ENCODE measurements at regions not wholly inside any gene's neighbourhood (a gene's known extent, or its start where the extent isn't known, plus 50 kb on each side); places are given as distances from the start of the nearest gene placed in this dataset.
A peak's percentile ranks its signal among the peaks of the same experiment; 100 is the strongest.

DNA sequence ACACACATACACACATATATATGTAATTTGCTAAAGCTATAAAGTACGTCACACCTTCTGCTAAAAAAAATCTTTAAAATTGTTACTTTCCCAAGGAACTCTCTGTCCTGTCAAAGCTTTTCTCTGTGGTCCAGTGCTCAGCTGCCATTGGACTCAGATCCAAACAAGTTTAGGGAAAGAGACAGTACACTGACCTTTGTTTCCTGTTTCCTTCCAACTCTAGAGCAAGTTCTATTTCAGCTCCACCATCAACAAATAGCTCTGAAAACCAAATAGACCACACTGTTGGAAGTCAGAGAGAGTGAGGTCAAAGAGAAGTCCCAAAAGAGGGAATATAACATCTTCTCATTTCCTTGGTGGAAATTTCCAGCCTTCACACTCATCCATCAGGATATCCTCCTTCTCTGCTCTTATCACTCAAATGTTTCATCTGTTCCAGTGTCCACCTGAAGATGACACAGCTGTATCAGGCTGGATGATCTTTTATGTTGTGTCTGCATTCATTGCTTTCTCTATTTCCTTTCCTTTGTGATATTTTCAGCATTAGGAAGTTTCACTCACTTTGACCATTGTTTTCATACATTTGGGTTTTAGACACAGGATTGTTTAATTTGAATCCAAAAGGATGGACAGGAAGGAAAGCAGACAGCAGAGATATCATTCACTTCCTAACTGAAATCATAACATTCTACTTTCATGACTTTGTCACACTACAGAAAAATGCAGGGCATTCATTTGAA is 192.3 kb upstream of the NT5C1B start:
- H3K4me3 Mint-ChIP-seq: no peak overlapping the region
- H3K27me3 Mint-ChIP-seq: no peaks in the 10 kb centered on the region
- peaks cover 2% of the 10 kb centered on the region for H3K9me3 Mint-ChIP-seq
- CTCF ChIA-PET: no interaction called here
- POLR2A ChIA-PET: no interaction called here
- H3K36me3 Mint-ChIP-seq (ENCODE audit: low read depth): no peaks in the 10 kb centered on the region
- no peaks in the 10 kb centered on the region for H3K4me1 Mint-ChIP-seq
- no peak for DNase-seq
- no peak overlapping the region for H3K27ac Mint-ChIP-seq

DNA sequence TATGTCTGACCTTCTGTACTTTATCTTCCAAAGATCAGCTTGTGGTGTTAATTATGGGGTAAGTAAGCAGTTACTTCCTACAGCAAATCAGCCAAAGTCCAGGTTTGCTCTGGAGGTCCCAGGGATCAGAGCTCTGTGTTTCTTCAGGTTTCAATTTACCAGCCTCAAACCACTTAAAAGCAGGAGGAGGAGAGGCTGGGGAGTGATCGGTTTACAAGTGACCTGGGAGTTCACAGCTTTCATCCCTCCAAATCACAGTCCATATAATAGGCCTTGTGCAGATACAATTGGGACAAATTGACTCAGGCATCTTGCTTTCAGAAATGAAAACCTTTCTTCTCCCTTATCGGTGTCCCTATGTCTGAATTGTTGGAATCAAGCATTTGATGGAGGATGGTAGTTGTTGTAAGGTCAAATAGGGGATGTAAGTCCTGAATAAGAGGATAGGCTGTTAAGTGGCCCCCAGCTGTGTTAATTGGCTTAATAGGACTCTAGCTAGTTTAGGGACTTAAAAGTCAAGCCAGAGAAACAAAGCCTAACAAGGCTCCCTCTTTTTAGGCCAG is 188.0 kb upstream of the NT5C1B start:
- Mint-ChIP-seq H3K27me3 (no peaks in the 10 kb centered on the region), H3K36me3 (ENCODE audit: low read depth) (no peaks in the 10 kb centered on the region), H3K27ac (no peak overlapping the region), H3K9me3 (no peaks in the 10 kb centered on the region), H3K4me3 (no peak overlapping the region), H3K4me1 (no peaks in the 10 kb centered on the region)
- POLR2A ChIA-PET: no interaction called here
- CTCF ChIA-PET: no interaction called here
- DNase-seq: no peak

DNA sequence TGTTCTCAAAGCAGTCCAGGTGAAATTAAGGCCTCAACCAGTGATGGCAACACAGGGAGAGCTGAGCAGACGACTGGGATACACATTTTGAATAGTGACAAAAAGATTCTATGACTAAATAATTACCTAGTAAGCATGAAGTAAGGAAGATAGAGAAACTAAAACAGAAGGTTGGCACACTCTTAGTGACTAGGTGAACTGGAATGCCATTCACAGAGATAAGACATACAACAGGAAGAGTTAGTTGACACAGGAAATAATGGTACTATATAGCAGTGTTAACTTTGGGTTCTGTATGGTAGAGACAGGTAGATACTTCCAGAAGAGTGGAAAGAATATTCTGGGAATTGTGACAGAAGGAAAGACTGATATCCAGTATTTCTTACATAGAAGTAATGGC is 181.8 kb upstream of the NT5C1B start:
- no peak for DNase-seq
- Mint-ChIP-seq H3K4me1 (no peaks in the 10 kb centered on the region), H3K27me3 (no peaks in the 10 kb centered on the region), H3K9me3 (peaks cover 6% of the 10 kb centered on the region), H3K27ac (no peak overlapping the region), H3K36me3 (ENCODE audit: low read depth) (no peaks in the 10 kb centered on the region), H3K4me3 (no peak overlapping the region)
- ChIA-PET CTCF (no interaction called here), POLR2A (no interaction called here)

DNA sequence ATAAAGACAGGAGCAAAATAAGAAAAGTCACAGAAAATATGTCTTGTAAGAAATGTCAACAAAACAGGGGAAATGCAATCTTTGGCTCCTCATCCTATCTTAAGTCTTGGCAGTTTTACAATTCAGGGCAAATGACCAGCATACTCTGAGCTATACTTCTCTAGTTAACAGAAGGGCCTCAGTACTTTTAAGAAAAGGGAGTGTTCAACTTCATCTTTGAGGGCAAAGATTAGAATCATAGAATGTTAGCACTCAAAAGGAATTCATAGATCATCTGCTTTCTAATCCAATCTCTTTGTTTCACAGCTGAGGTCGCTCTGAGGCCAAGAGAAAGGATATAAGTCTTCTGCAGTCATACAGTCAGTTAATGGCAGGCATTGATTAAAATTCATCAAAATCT is 174.0 kb upstream of the NT5C1B start:
- ChIA-PET POLR2A (no interaction called here), CTCF (no interaction called here)
- H3K36me3 Mint-ChIP-seq (ENCODE audit: low read depth): no peaks in the 10 kb centered on the region
- H3K27ac Mint-ChIP-seq: no peak overlapping the region
- DNase-seq: no peak
- peaks cover 1% of the 10 kb centered on the region for H3K9me3 Mint-ChIP-seq
- no peaks in the 10 kb centered on the region for H3K27me3 Mint-ChIP-seq
- H3K4me3 Mint-ChIP-seq: no peak overlapping the region
- H3K4me1 Mint-ChIP-seq: no peaks in the 10 kb centered on the region

DNA sequence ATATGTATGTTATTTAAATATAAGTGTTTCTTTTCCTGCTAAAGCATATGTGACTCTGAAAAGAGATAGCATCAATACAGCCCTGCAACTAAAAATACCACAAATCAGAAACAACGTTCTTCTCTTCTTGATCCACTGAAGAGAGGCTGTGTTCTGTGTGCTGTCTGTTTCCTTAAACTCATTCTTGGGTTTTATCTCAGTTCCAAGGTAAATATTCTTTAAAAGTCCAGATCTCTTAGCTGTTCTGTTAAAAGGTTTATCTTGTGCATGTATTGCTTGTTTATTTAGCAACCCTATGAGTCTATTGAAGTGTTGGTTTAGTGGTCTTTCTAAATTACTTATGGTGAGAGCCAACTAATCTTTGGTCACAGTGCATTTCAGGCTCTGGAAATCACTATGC is 173.3 kb upstream of the NT5C1B start:
- DNase-seq: no peak
- no peaks in the 10 kb centered on the region for H3K36me3 Mint-ChIP-seq (ENCODE audit: low read depth)
- no peaks in the 10 kb centered on the region for H3K27me3 Mint-ChIP-seq
- H3K4me3 Mint-ChIP-seq: no peak overlapping the region
- ChIA-PET CTCF (no interaction called here), POLR2A (no interaction called here)
- H3K4me1 Mint-ChIP-seq: no peaks in the 10 kb centered on the region
- no peaks in the 10 kb centered on the region for H3K9me3 Mint-ChIP-seq
- H3K27ac Mint-ChIP-seq: no peak overlapping the region

DNA sequence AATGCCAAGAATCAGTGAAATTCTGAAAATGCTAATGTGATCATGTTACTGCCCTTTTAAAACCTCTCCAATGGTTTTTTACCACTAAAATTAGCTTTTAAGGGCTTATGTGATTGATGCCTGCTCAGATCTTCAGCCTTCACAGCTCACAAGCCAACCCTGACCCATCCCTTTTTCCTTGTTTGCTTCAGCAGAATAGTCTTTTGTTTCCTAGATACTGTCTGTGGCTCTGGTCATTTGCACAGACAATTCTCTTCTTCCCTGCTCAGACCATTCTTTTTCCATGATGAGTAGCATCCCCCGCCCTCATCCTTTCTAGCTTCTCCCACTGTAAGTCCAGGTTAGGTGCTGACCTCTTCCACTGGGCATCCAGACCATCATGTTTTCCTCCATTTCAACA is 164.9 kb upstream of the NT5C1B start:
- CTCF ChIA-PET: interaction anchor here (0.8 kb wide), 1 partner anchor 233 kb away, joined by 3 read pairs; no protein-coding TSS in a partner anchor
- Mint-ChIP-seq H3K9me3 (no peaks in the 10 kb centered on the region), H3K4me1 (no peaks in the 10 kb centered on the region), H3K27ac (no peak overlapping the region), H3K27me3 (no peaks in the 10 kb centered on the region), H3K4me3 (no peak overlapping the region), H3K36me3 (ENCODE audit: low read depth) (no peaks in the 10 kb centered on the region)
- POLR2A ChIA-PET: no interaction called here
- no peak for DNase-seq

DNA sequence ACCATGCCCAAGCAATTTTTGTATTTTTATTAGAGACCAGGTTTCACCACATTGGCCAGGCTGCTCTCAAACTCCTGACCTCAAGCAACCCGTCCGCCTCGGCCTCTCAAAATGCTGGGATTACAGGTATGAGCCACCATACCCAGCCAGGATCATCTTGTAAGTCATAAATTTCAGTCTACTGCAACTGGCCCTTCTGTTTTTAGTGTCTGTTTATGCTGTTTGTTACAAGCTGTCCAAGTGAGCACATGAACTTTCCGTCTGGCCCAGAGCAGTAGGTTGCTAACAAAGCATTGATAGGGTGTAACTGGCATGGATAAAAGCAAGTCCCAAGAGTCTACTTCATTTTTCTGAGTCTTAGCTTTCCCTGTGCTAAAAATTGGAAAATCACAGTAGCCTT is 164.4 kb upstream of the NT5C1B start:
- no peaks in the 10 kb centered on the region for H3K9me3 Mint-ChIP-seq

DNA sequence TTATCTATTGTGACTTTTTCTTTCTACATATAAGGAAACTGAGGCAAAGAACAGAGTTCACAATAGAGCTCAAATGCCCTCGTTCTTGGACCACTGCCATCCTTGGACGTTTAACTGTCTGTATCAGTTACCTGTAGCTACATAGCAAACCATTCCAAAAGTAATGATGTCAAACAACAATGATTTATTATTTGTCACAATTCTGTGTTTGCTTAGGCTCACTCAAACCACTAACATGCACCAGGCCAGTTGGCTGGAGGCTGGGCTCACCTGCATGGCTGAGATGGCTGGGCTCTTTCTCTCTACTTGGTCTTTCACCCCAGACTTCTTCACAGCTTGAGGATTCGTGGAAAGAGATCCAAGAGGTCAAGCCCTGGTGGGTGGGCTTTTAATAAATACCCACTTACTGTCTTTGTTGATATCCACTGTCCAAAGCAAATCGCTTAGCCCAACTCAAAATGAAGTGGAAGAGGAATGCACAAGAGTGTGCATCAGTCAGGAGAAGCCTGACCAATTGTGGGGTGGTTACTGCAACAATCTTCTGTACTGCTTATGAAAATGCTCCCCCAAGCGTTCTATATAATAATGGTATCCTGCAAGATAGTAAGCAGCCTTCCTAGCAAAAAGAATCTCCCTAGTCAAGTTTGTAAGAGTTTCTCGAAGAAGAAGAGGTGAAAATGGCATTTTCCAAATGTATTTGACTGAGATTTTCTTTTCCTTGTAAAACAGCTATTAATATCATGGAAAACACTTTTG is 163.5 kb upstream of the NT5C1B start:
- POLR2A ChIA-PET: no interaction called here
- Mint-ChIP-seq H3K9me3 (no peaks in the 10 kb centered on the region), H3K36me3 (ENCODE audit: low read depth) (no peaks in the 10 kb centered on the region), H3K4me3 (no peak overlapping the region), H3K27me3 (no peaks in the 10 kb centered on the region), H3K27ac (no peak overlapping the region), H3K4me1 (no peaks in the 10 kb centered on the region)
- DNase-seq: no peak
- CTCF ChIA-PET: interaction anchor here (1.1 kb wide), 1 partner anchor 1106 kb away, joined by 3 read pairs; no protein-coding TSS in a partner anchor

More for the DNA sequence above, 164.4 kb upstream of the NT5C1B start:
- no peak for DNase-seq
- Mint-ChIP-seq H3K4me1 (no peaks in the 10 kb centered on the region), H3K4me3 (no peak overlapping the region), H3K27me3 (no peaks in the 10 kb centered on the region), H3K36me3 (ENCODE audit: low read depth) (no peaks in the 10 kb centered on the region), H3K27ac (no peak overlapping the region)
- ChIA-PET CTCF (interaction anchor here (0.8 kb wide), 1 partner anchor 233 kb away, joined by 3 read pairs; no protein-coding TSS in a partner anchor), POLR2A (no interaction called here)

DNA sequence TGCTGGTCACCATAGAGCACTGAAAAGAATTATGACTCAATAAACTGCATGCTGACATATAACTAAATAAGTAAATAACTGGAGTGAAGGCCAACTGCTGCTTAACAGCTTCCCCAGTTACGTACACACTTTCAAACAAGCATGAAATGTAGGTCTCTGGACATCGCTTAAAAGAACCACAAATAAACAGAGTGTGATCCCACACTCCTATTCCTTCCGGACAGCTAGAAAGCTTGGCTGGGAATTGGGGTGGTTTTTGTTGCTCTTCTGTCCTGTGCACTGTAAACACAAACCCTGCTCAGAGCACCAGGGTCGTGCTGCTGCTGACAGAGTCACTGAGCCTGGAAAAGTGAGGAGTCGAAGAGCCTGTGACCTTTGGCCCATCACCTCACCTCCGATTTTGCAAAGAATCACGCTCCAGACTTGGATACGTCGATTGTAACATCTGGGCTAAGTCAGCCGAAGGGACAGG is 162.7 kb upstream of the NT5C1B start:
- no peaks in the 10 kb centered on the region for H3K27me3 Mint-ChIP-seq
- POLR2A ChIA-PET: no interaction called here
- H3K4me3 Mint-ChIP-seq: no peak overlapping the region
- H3K27ac Mint-ChIP-seq: no peak overlapping the region
- H3K9me3 Mint-ChIP-seq: no peaks in the 10 kb centered on the region
- DNase-seq: no peak
- CTCF ChIA-PET: interaction anchor here (1.1 kb wide), 1 partner anchor 1107 kb away, joined by 3 read pairs; no protein-coding TSS in a partner anchor
- no peaks in the 10 kb centered on the region for H3K4me1 Mint-ChIP-seq
- H3K36me3 Mint-ChIP-seq (ENCODE audit: low read depth): no peaks in the 10 kb centered on the region

DNA sequence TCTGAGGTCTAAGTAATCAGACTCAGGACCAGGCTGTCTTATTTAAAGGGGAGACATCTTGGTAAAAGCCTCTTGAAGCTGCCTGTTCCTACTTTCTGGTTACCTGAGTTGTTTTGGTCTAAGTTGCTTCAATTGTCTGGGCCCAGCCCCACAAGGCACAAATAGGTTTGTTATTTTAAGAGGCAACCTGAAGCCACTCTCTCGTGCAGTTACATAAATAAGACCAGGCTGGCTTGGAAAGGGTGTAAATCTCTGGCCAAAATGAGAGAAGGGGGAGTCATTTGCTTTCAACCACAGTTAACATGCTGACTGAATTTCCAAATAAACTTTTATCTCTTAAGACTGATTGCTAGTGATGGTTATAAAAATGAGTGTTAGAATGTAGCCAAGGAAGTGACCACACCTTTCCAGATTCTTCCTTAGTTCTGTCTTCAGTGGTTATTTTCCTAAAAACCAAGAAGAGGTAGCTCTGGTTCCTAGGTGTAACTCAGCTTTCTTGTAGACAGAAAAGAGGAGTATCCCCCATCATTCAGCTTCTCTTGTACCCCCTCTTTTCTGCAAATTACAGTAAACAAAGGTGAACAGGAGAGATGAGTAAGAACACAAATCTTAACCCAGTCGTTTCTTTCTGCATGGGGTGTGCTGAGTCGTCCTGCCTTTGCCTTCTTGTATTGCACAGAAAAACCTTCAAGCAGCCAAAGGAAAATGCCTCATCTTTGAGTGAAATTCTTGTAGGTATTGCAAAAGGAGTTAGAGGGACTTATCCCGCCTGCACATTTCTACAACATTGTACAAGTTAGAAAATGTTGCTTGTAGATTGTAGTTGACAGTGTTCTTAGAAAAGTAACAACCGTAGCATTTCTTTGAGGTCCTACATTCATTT is 161.5 kb upstream of the NT5C1B start:
- Mint-ChIP-seq H3K4me1 (no peaks in the 10 kb centered on the region), H3K4me3 (no peak overlapping the region), H3K27ac (no peak overlapping the region), H3K36me3 (ENCODE audit: low read depth) (no peaks in the 10 kb centered on the region), H3K9me3 (no peaks in the 10 kb centered on the region), H3K27me3 (no peaks in the 10 kb centered on the region)
- no peak for DNase-seq
- CTCF ChIA-PET: no interaction called here
- POLR2A ChIA-PET: no interaction called here

DNA sequence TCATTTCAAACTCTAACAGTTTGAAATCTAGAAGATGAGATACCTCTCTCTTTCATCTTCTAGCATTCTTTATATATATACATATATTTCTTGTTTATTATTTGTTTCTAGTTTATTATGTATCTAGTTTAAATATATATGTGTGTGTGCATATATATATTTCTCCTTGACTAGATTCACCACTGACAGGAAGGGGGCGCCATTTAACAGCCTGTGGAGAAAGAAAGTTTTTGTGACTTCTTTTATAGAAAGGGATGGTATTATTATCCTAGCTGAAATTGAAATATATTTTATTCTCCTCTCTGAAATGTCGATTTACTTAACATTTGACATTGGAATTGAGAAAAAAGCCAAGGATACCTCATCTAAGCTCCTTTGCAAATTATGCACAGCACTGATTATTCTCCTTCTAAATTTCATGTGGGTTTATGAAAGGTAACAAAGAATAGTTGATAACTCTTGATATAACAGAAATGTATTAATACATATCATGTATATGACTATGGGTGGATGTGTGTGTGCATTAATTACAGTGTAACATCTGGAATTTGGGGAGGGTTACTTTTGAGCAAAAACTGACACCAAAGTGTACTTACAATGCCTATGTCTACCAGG is 160.7 kb upstream of the NT5C1B start:
- H3K4me3 Mint-ChIP-seq: no peak overlapping the region
- POLR2A ChIA-PET: no interaction called here
- H3K4me1 Mint-ChIP-seq: no peaks in the 10 kb centered on the region
- H3K27me3 Mint-ChIP-seq: no peaks in the 10 kb centered on the region
- CTCF ChIA-PET: interaction anchor here (1.1 kb wide), 1 partner anchor 22 kb away, joined by 3 read pairs; no protein-coding TSS in a partner anchor
- no peaks in the 10 kb centered on the region for H3K36me3 Mint-ChIP-seq (ENCODE audit: low read depth)
- no peaks in the 10 kb centered on the region for H3K9me3 Mint-ChIP-seq
- no peak overlapping the region for H3K27ac Mint-ChIP-seq
- DNase-seq: peak; percentile 41

DNA sequence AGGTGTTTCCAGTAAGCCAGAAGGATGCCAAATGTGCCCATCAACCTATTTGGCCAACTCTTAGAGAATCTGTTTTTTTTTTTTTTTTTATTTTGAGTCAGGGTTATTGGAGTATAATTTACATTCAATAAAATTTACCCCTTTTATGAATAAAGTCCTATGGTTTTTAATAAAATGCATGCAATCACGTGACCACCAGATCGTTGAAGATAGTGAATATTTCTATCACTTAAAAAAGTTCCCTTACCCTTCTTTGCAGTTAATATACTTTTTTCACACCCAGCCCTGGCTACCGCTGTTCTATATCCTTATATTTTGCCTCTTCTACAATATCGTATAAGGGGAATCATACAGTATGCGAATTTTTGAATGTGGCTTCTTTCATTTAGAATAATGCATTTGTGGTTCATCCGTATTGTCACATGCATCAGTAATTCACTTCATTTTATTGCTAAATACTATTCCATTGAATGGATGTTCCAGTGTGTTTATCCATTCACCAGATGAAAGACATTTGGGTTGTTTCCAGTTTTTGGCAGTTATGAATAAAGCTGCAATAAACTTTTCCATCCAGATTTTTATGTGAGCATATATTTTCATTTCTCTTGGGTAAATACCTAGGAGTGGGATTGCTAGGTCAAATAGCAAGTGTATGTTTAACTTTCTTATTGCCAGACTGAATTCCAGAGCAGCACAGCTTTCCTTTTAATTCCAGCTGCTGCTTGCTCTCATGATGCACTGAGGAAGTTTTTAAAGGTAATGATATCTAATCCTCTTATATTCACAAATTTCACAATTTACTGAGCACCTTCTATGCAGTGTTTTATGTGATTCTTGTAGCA is 156.3 kb upstream of the NT5C1B start:
- POLR2A ChIA-PET: no interaction called here
- no peaks in the 10 kb centered on the region for H3K27me3 Mint-ChIP-seq
- H3K9me3 Mint-ChIP-seq: no peaks in the 10 kb centered on the region
- H3K4me1 Mint-ChIP-seq: no peaks in the 10 kb centered on the region
- DNase-seq: no peak
- CTCF ChIA-PET: no interaction called here
- H3K36me3 Mint-ChIP-seq (ENCODE audit: low read depth): no peaks in the 10 kb centered on the region
- H3K4me3 Mint-ChIP-seq: no peak overlapping the region
- H3K27ac Mint-ChIP-seq: no peak overlapping the region

Measured in activated CD4-positive, alpha-beta memory T cell treated with anti-CD3 and anti-CD28 coated beads, Interleukin-2, amount 10 ng/mL, durations not matched to agents 7 days and 5 days (primary cell).